WERI-Rb-1 (cell line): ENCODE measurements at regions not wholly inside any gene's neighbourhood (a gene's known extent, or its start where the extent isn't known, plus 50 kb on each side); places are given as distances from the start of the nearest gene placed in this dataset.
"Not testable (repeated sequence)": the region's sequence is repeated elsewhere in the genome, so short reads cannot be mapped to it uniquely, and the experiment has no call there.

Source experiments
- DNase-seq: peaks from one replicate; pipeline ENCODE4 v3.0.0-alpha.2; 2020
- H3K27ac ChIP-seq: fragments of 250-450 bp; sonication (Bioruptor Pico); 2 replicates; pipeline ENCODE4 v1.5.1; 2020; ENCODE audit warnings: mild to moderate bottlenecking, moderate library complexity
- H3K27me3 ChIP-seq: fragments of 250-450 bp; sonication (Bioruptor Pico); 2 replicates; pipeline ENCODE4 v1.5.1; 2021; ENCODE audit warnings: mild to moderate bottlenecking, low read depth, moderate library complexity; ENCODE audit not compliant: insufficient read depth, severe bottlenecking
- H3K36me3 ChIP-seq: fragments of 250-450 bp; sonication (Bioruptor Pico); 2 replicates; pipeline ENCODE4 v1.5.1; 2020; ENCODE audit warnings: mild to moderate bottlenecking, moderate library complexity
- H3K4me3 ChIP-seq: 2 replicates; pipeline ENCODE4 v1.5.1; 2011; ENCODE audit warnings: low read depth, mild to moderate bottlenecking, control low read depth, low read length
- H3K9me3 ChIP-seq: fragments of 250-450 bp; sonication (Bioruptor Pico); 2 replicates; pipeline ENCODE4 v1.5.1; 2021; ENCODE audit warnings: mild to moderate bottlenecking, moderate library complexity; ENCODE audit not compliant: severe bottlenecking
- TF ChIP-seq, protein P1 (sequence below): IDR thresholded peaks from 2 replicates; pipeline ENCODE4 v1.5.1; 2011; ENCODE audit warnings: low read depth, mild to moderate bottlenecking, control low read depth, inconsistent platforms, low read length

- Histone ChIP-seq H3K36me3 (no peaks in the 10 kb centered on the region), H3K9me3 (no peaks in the 10 kb centered on the region), H3K27me3 (peaks cover 90% of the 10 kb centered on the region), H3K4me3 (no peak overlapping the region), H3K27ac (no peak overlapping the region)
- no peak for DNase-seq
- TF ChIP-seq, protein P1, sequence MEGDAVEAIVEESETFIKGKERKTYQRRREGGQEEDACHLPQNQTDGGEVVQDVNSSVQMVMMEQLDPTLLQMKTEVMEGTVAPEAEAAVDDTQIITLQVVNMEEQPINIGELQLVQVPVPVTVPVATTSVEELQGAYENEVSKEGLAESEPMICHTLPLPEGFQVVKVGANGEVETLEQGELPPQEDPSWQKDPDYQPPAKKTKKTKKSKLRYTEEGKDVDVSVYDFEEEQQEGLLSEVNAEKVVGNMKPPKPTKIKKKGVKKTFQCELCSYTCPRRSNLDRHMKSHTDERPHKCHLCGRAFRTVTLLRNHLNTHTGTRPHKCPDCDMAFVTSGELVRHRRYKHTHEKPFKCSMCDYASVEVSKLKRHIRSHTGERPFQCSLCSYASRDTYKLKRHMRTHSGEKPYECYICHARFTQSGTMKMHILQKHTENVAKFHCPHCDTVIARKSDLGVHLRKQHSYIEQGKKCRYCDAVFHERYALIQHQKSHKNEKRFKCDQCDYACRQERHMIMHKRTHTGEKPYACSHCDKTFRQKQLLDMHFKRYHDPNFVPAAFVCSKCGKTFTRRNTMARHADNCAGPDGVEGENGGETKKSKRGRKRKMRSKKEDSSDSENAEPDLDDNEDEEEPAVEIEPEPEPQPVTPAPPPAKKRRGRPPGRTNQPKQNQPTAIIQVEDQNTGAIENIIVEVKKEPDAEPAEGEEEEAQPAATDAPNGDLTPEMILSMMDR: no peak
These were observed 83.9 kb upstream of the RET start for GRCh38 chr10:42992957-42993390.

DNA sequence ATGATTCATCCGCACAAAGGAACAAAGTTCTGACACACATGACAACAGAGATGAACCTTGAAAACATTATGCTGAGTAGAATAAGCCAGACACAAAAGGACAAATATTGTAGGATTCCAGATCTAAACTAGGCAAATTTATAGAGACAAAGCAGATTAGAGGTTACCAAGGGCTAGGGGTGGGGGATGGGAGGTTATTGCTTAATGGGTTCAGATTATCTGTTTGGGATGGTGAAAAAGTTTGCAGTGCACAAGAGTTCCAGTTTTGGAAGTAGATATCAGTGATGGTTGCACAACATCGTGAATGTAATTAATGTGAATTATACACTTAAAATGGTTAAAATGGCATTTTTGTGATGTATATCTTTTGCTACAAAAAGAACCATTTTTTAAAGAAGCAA lies 82.0 kb upstream of the RET start:
- H3K36me3 ChIP-seq, H3K4me3 ChIP-seq, H3K27ac ChIP-seq, DNase-seq, H3K9me3 ChIP-seq: not testable (repeated sequence)
- peaks cover 90% of the 10 kb centered on the region for H3K27me3 ChIP-seq

DNA sequence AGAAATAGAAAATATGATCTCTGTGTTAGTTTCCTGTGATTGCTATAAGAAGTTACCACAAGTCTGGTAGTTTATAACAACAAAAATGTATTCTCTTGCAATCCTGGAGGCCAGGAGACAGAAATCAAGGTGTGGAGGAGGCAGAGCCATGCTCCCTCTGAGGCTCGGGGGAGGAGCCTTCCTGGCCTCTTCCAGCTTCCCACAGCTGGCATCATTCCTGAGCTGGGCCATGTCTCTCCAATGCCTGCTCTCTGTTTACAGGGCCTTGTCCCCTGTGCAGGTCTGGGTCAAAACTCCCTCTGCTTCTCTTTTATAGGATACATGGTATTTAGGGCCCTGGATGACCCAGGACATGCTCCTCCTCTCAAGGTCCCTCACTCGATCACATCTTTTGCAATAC lies 81.3 kb upstream of the RET start:
- H3K4me3 ChIP-seq: no peak overlapping the region
- no peak overlapping the region for H3K27ac ChIP-seq
- TF ChIP-seq, protein P1: no peak
- H3K27me3 ChIP-seq: peaks cover 88% of the 10 kb centered on the region
- H3K9me3 ChIP-seq: no peaks in the 10 kb centered on the region
- H3K36me3 ChIP-seq: no peaks in the 10 kb centered on the region
- no peak for DNase-seq

DNA sequence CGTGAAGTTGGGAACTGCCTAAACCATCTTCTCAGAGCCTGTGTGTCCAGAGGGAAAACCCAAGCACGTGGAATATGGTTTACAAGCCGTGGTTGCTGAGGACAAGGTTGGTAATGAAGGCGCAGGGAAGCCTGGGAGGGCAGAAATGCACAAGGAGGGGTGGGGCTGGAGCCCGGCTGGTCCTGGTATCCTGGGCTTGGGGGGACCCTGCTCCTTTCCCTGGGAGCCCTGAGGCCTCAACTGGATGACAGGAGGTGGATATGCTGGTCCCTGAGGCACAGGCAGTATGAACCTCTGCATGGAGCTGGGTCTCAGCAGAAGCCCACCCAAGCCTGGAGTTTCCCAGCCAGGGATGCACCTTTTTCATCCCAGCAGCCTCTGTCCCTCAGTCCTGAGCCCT lies 80.3 kb upstream of the RET start:
- Histone ChIP-seq H3K4me3 (no peak overlapping the region), H3K9me3 (no peaks in the 10 kb centered on the region), H3K27me3 (peaks cover 87% of the 10 kb centered on the region), H3K36me3 (no peaks in the 10 kb centered on the region), H3K27ac (no peak overlapping the region)
- TF ChIP-seq, protein P1: no peak
- DNase-seq: no peak

GRCh38 chr10:42997151-42997848 lies 79.6 kb upstream of the RET start:
- H3K9me3 ChIP-seq: no peaks in the 10 kb centered on the region
- peaks cover 86% of the 10 kb centered on the region for H3K27me3 ChIP-seq
- TF ChIP-seq, protein P1: no peak
- no peak for DNase-seq
- H3K36me3 ChIP-seq: no peaks in the 10 kb centered on the region
- no peak overlapping the region for H3K4me3 ChIP-seq
- no peak overlapping the region for H3K27ac ChIP-seq

- TF ChIP-seq, protein P1: no peak
- no peak overlapping the region for H3K4me3 ChIP-seq
- H3K36me3 ChIP-seq: no peaks in the 10 kb centered on the region
- peaks cover 87% of the 10 kb centered on the region for H3K27me3 ChIP-seq
- no peaks in the 10 kb centered on the region for H3K9me3 ChIP-seq
- H3K27ac ChIP-seq: no peak overlapping the region
- DNase-seq: no peak
These were observed 79.1 kb upstream of the RET start for GRCh38 chr10:42997849-42998165.
